K562 (cell line): ENCODE measurements at regions not wholly inside any gene's neighbourhood (a gene's known extent, or its start where the extent isn't known, plus 50 kb on each side); places are given as distances from the start of the nearest gene placed in this dataset.

Source experiments
- ATAC-seq: fragments of 200-7000 bp; cut with Tn5 transposase; 3 replicates; pipeline ENCODE4 v1.9.1; 2020; ENCODE audit warnings: moderate library complexity
- BruUV-seq: library from RNA; stranded (reverse); fragments of 400-500 nt; replicated peaks from 2 replicates; lab custom pipeline; 2021; lab: Mats Ljungman, UMichigan
- CTCF ChIA-PET: fragments of 300-600 bp; formaldehyde crosslinking; extraction: SDS; loops from one replicate; lab custom pipeline; 2021; ENCODE audit warnings: low intra/inter-chr PET ratio; lab: Yijun Ruan, JAX
- POLR2A ChIA-PET: fragments of 300-600, 350-650 bp; sonication (Branson Sonifier 250); formaldehyde crosslinking; extraction: SDS; loops from one replicate; lab custom pipeline; 2021; ENCODE audit warnings: antibody characterized with exemption, inconsistent platforms; lab: Yijun Ruan, JAX
- DNase-seq, 4 experiments: peaks; one replicate each; pipeline versions ENCODE4 v3.0.0 to v3.0.0-alpha.2; 2011 to 2018; ENCODE audit warnings: low spot score in 3 of 4, mixed read lengths in 3 of 4; ENCODE audit errors: extremely low read depth in 1 of 4
- FAIRE-seq: peaks from 2 replicates; lab custom pipeline; 2011; peaks lifted over from hg19 to GRCh38; lab: Jason Lieb, UNC
- H2AFZ ChIP-seq: 2 replicates; pipeline ENCODE4 v1.6.0; 2011; ENCODE audit warnings: low read depth, low read length, control low read depth, inconsistent platforms
- H3K27ac ChIP-seq: fragments of 200-600 bp; 3 replicates; pipeline ENCODE4 v1.8.0; 2011; ENCODE audit warnings: low read depth, mild to moderate bottlenecking, control low read depth, inconsistent platforms, low read length, moderate library complexity, mixed read lengths; ENCODE audit errors: extremely low read depth
- H3K27me3 ChIP-seq, 2 experiments: fragments of 300-600 bp in 1 of 2; 2 replicates in 1 of 2; 3 replicates in 1 of 2; pipeline versions ENCODE4 v1.6.0 to v1.8.0; 2011; ENCODE audit warnings: inconsistent platforms in 2 of 2, low read length in 2 of 2, mild to moderate bottlenecking in 1 of 2, mixed read lengths in 1 of 2, moderate library complexity in 1 of 2; ENCODE audit not compliant: control insufficient read depth in 2 of 2, insufficient read depth in 2 of 2
- H3K36me3 ChIP-seq: fragments of 300-600 bp; 3 replicates; pipeline ENCODE4 v1.8.0; 2011; ENCODE audit warnings: mild to moderate bottlenecking, low read length, inconsistent platforms; ENCODE audit not compliant: control insufficient read depth, insufficient read depth
- H3K4me1 ChIP-seq, 2 experiments: fragments of 200-600 bp in 1 of 2; replicated peaks in 1 of 2; 2 replicates in 1 of 2; 3 replicates in 1 of 2; pipeline versions ENCODE4 v1.5.1 to v1.8.0; 2011; ENCODE audit warnings: inconsistent platforms in 2 of 2, low read length in 2 of 2, mild to moderate bottlenecking in 1 of 2, mixed read lengths in 1 of 2, moderate library complexity in 1 of 2; ENCODE audit not compliant: control insufficient read depth in 2 of 2, insufficient read depth in 2 of 2
- H3K4me2 ChIP-seq: 2 replicates; pipeline ENCODE4 v1.6.1; 2011; ENCODE audit warnings: low read length, control low read depth, inconsistent platforms, mixed read lengths; ENCODE audit not compliant: insufficient read depth
- H3K4me3 ChIP-seq: fragments of 200-600 bp; sonication (generic), shearing (Covaris generic); 2 replicates; pipeline ENCODE4 v1.5.1; 2016; ENCODE audit warnings: control low read depth, inconsistent platforms
- H3K79me2 ChIP-seq: fragments of 200-600 bp; 3 replicates; pipeline ENCODE4 v1.8.0; 2011; ENCODE audit warnings: low read length, inconsistent platforms; ENCODE audit not compliant: control insufficient read depth, insufficient read depth
- H3K9ac ChIP-seq, 2 experiments: 2 replicates each; pipeline versions ENCODE4 v1.6.0 to v1.6.1; 2011; ENCODE audit warnings: low read depth in 2 of 2, low read length in 2 of 2, control low read depth in 1 of 2, inconsistent platforms in 1 of 2, mild to moderate bottlenecking in 1 of 2, mixed read lengths in 1 of 2; ENCODE audit not compliant: insufficient read depth in 1 of 2
- H3K9me1 ChIP-seq: one replicate; pipeline ENCODE4 v1.6.0; 2011; ENCODE audit warnings: inconsistent platforms, mild to moderate bottlenecking, low read length, moderate library complexity; ENCODE audit not compliant: control insufficient read depth, insufficient read depth
- H3K9me3 ChIP-seq: replicated peaks from 2 replicates; pipeline ENCODE4 v1.5.1; 2011; ENCODE audit warnings: low read depth, low read length, inconsistent platforms; ENCODE audit not compliant: control insufficient read depth, insufficient read depth
- H4K20me1 ChIP-seq: replicated peaks from 2 replicates; pipeline ENCODE4 v1.6.1; 2011; ENCODE audit warnings: low read length, inconsistent platforms, mixed read lengths; ENCODE audit not compliant: control insufficient read depth, insufficient read depth
- CREBBP ChIP-seq: IDR thresholded peaks from one replicate; pipeline ENCODE4 v1.6.1; 2012; ENCODE audit warnings: low read depth, mild to moderate bottlenecking, control low read depth, inconsistent platforms, low read length
- NR3C1 ChIP-seq: sonication (generic); formaldehyde crosslinking; IDR thresholded peaks from 2 replicates; pipeline ENCODE4 v1.8.1; 2022; ENCODE audit warnings: missing genetic modification reagents
- POLR3A ChIP-seq: IDR thresholded peaks from 2 replicates; pipeline ENCODE4 v1.6.1; 2011; ENCODE audit warnings: borderline replicate concordance, mild to moderate bottlenecking, moderate library complexity; ENCODE audit not compliant: insufficient read length, insufficient read depth; ENCODE audit errors: extremely low read depth
- RNF2 ChIP-seq: sonication (generic); IDR thresholded peaks from 2 replicates; pipeline ENCODE4 v1.6.1; 2016
- SAFB2 ChIP-seq: fragments of 200-400 bp; formaldehyde crosslinking; IDR thresholded peaks from 2 replicates; pipeline ENCODE4 v1.6.1; 2018; ENCODE audit warnings: borderline replicate concordance, low read length, low read depth, moderate library complexity; ENCODE audit not compliant: severe bottlenecking
- TCF7 ChIP-seq: sonication (generic); IDR thresholded peaks from 2 replicates; pipeline ENCODE4 v1.6.1; 2016; ENCODE audit warnings: antibody characterized with exemption, borderline replicate concordance
- ZNF174 ChIP-seq: fragments of 250-450 bp; sonication (Bioruptor Pico); IDR thresholded peaks from 2 replicates; pipeline ENCODE4 v1.4.0; 2020; ENCODE audit warnings: mild to moderate bottlenecking
- WGBS: fragments of 100-300 bp; shearing (Covaris generic); methylation state at CpG from one replicate; pipeline ENCODE4 v1.1.6; 2016; ENCODE audit warnings: low coverage, mixed read lengths; ENCODE audit not compliant: insufficient coverage; ENCODE audit errors: missing lambda C conversion rate; 5-methylcytosine and 5-hydroxymethylcytosine counted together
- in situ Hi-C: fragments of 300-500 bp; cut with MboI; formaldehyde crosslinking; loops from 4 replicates; pipeline ENCODE4 v1.15.0; 2018; ENCODE audit warnings: inconsistent platforms, mixed read lengths
- intact Hi-C: fragments of 100-400 bp; cut with micrococcal nuclease; formaldehyde crosslinking; loops from 2 replicates; pipeline ENCODE4 v1.14.2; 2022

- 9% methylated on average over 3 of the region's 3 CpGs for WGBS
- in situ Hi-C loops, result no loop called here
- no peak for FAIRE-seq
- Histone ChIP-seq H3K36me3 (no peaks in the 10 kb centered on the region), H3K9ac (no peak overlapping the region), H3K79me2 (no peaks in the 10 kb centered on the region), H3K9me1 (no peaks in the 10 kb centered on the region), H3K27ac (no peak overlapping the region), H3K4me2 (no peak overlapping the region), H4K20me1 (no peaks in the 10 kb centered on the region), H3K4me3 (no peak overlapping the region), H3K4me1 (no peaks in the 10 kb centered on the region), H3K27me3 (0 out of 5 replicates have a peak, but pooled peaks cover 0 to 3% of the 10 kb centered on the region in 2 experiments), H2AFZ (no peak overlapping the region), H3K9me3 (no peaks in the 10 kb centered on the region)
- intact Hi-C loops, result no loop called here
- ChIA-PET POLR2A (interaction anchor here (0.7 to 1.2 kb wide), 3 partner anchors 9 to 17 kb away, joined by 3 to 4 read pairs (median 3); no protein-coding TSS in a partner anchor), CTCF (no interaction called here)
- TF ChIP-seq SAFB2 (no peak), TCF7 (no peak), CREBBP (no peak), ZNF174 (CRISPR knock-in tag) (no peak), NR3C1 (CRISPR knock-in tag) (no peak), RNF2 (no peak), POLR3A (no peak)
- no TSS peak for BruUV-seq
- DNase-seq, result no peak
- ATAC-seq, result no peak
These were observed 97.8 kb downstream of the TMEM100 start for GRCh38 chr17:55624772-55625433.
